HG03139 (cell line): ENCODE measurements at regions not wholly inside any gene's neighbourhood (a gene's known extent, or its start where the extent isn't known, plus 50 kb on each side); places are given as distances from the start of the nearest gene placed in this dataset.
"Not testable (repeated sequence)": the region's sequence is repeated elsewhere in the genome, so short reads cannot be mapped to it uniquely, and the experiment has no call there.

Experiments used
- ATAC-seq: cut with Tn5 transposase; IDR thresholded peaks from one replicate; pipeline ENCODE4 v1.9.1; 2021; ENCODE audit not compliant: unreplicated experiment

DNA sequence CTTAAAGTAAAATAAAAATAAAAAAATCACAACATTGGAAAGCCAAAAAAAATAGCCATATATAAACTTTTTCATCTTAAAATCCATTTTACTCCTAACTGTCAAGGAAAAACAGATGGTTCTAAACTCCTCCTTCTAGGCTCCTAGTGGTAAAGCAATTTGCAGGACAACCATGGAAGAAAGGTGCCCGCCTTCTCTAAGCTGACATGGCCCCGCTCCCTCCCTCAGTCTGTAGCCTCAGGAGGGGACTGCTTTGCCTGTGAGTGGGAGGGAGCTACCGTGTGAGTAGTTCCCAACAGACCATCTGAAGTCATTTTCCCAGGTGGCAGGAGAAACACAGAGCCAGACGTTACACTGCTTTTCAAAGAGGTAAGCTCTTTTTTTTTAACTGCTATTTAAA is 336.2 kb upstream of the FAT1 start:
- ATAC-seq = no peak

DNA sequence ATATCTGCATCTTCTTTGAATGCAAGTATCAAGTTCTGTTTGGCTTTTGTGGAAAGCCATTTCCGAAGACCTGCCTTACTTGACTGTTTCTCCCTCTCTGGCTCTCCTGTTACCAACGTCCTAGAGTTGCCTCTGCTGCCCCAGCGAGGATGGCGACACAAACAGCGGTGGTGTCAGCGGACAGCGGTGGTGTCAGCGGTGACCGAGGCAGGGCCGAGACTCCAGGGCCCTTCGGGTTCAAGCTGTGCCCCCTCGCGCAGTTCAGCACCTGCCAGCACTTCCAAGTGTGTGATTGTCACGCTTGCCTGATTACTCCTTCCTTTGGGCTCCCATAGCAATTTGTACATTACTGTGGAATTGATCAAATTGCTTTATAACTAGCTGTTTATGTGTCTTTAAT is 336.9 kb upstream of the FAT1 start:
- ATAC-seq = no peak

DNA sequence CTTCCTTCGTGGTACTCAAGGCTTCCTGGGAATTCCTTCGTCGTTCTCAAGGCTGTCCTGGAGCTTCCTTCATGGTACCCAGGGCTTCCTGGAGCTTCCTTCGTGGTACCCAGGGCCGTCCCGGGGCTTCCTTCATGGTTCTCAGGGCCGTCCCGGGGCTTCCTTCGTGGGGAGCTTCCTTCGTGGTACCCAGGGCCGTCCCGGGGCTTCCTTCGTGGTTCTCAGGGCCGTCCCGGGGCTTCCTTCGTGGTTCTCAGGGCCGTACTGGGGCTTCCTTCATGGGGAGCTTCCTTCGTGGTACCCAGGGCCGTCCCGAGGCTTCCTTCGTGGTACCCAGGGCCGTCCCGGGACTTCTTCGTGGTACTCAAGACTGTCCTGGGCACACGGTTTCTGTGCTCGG is 339.6 kb upstream of the FAT1 start:
- no peak for ATAC-seq

DNA sequence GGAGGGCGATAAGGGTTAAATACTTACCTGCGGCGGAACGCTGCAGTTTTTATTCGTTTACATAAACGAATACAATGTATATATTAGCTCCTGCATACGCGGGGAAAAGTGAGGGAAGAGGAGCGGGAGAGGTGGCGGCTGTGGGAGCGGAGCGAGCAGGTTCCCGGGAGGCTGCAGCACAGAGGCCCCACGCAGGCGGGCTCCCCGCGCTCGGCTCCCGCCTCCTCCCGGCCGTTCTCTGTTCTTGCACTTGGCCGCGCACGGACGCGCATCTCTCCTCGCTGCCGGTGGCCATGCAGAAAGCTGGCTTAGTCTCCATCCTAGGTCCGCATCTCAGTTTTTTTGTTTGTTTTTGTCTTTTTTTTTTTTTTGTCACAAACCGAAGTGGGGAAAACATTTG is 340.4 kb upstream of the FAT1 start:
- ATAC-seq = no peak

DNA sequence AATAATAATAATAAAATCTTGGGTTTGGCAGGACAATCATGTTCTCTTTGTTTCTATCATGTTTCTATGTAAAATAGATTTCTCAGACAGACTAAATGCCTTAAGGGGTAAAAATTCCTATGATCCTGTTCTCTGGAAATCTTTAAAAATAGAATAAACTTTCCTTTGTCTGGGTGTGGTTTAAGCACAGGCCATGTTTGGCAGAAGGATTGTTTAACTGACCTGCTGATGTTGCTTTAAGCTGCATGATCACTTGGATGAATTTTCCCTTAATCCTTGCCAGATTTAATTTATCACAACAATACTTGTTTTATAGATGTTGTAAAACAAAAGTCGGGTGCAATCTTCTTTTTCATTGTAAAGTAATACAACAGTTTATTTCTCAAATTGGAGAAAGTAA is 341.7 kb upstream of the FAT1 start:
- no peak for ATAC-seq

DNA sequence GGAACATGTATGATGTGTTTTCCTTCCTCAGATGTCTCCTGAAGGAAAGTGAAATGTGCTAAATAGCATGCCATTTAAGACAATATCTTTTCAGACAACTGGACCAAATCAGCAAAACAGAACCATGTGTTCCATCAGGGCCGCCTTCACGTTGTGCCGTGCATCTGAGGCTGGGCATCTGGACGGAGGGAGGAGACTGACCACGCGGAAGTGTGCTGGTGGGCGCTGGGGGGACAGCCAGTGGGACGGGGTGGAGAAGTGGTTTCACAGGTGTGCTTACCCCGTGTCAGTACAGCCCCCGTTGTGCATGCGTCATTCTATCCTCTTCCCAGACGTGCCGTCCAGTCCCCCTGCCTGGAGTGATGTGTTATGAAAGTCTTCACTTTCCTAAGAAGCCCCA is 342.1 kb upstream of the FAT1 start:
- no peak for ATAC-seq

DNA sequence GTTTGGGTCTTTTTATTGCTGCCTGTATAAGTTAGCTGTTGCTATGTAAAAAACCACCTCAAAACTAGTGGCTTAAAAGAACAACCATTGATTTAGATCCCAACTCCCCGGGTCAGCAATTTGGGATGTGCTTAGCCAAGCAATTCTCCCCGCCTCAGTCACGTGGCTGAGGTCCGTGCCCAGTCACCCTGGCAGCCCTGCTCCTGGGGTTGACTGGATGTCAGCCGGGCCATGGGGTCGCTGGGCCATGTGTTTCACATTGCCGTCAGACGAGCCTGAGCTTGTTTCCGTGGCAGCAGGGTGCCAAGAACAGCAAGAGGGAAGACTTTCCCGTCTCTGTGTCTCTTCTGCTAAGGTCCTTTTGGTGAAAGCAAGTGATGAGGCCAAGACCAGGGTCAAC is 345.7 kb upstream of the FAT1 start:
- no peak for ATAC-seq

DNA sequence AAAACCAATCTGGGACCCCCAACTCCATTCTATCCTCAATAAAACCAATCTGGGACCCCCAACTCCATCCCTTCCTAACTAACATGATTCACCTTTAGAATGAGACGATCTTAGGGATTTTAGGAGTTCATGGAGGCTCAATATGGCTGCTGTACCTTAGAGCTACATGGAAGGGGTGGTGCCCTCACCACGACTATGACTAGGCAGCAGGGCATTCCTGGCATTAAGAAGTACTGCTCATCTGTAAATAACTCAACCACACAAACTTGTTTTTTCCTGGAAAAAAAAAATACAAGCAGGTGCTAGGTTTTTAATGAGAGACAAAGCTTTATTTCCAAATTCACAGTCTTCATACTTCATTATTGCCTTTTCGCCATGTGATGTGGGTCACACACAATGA is 346.5 kb upstream of the FAT1 start:
- no peak for ATAC-seq

DNA sequence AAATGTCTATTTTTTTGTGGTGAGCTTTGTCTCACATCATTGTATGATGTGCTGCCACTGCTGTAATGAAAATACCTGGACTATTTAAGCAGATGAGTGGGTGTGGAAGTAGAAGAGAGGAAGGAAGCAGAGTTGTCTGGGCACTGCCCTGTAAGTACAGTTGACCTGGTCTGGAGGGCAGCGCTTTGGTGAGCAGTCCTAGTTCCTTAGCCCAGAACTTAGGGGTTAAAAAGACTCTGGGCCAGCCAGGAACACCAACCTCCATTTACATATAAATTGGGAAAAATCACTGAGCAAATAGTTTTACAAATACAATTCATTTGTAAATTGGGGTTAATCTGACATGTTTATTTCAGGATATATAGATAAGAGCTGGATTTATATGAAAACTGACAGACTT is 347.1 kb upstream of the FAT1 start:
- no peak for ATAC-seq

DNA sequence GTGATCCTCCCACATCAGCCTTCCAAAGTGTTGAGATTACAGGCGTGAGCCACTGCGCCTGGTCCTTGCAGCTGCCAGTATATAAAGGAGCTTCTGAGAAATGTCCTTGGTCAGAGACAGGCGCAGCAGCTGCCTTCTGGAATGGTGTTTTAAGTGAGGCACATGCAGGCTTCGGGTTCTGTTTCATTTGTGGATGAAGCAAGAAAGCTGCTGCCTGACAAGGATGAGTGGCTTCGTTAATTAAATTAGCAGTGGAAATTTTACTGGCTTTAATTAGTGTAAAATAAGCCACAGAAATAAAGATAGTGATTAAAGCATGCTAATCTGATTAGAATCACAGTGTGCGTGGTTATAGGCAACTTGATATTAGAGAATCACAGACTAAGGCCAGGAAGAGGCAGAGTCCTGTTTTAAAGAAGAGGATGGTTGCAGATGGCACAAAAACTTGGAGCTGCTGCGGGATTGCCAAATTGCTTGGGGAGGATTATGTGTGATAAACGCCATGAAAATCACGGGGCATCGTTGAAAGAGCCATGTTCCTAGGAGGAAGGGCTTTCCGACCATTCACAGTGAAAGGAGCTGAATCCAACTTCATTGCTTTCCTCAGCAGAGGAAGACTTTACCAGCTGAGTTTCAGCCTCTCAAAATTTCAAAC is 348.4 kb upstream of the FAT1 start:
- ATAC-seq = no peak

DNA sequence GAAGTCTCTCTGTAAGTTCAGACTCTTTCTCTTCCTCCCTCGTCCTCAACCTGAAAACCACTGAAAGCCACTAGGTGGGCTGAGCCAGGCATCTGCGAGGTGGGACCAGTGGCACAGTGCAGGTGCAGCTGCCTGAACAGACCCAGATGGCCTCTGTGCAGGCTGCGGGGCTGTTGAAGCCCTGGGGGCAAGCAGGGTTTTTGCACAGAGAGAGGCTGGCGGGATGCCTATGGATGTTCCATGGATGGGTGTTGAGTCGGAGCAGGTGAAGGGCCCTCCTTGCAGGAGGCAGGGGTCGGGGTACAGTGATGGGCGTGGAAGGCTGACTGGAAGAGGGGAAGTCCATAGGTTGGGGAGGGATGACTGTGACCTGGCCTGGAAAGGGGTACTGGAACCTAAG is 350.2 kb upstream of the FAT1 start:
- ATAC-seq = no peak

DNA sequence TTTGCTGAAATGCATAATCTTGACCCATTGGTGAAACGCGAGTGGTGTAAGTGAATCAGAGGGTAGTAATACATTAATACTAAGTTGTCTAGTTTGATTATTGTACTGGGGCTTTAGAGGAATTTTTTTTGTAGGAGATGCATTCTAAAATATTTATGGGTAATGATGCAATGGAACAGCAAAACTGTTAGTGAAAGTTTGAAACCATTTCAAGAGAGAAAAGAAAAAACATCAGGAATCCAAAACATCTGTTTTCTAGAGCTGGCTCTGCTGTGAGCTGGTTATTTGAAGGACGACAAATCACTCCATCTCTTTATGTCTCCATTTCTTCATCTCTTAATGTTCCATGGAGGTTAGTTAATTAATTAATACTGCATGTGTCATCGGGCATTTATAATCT is 351.9 kb upstream of the FAT1 start:
- no peak for ATAC-seq

DNA sequence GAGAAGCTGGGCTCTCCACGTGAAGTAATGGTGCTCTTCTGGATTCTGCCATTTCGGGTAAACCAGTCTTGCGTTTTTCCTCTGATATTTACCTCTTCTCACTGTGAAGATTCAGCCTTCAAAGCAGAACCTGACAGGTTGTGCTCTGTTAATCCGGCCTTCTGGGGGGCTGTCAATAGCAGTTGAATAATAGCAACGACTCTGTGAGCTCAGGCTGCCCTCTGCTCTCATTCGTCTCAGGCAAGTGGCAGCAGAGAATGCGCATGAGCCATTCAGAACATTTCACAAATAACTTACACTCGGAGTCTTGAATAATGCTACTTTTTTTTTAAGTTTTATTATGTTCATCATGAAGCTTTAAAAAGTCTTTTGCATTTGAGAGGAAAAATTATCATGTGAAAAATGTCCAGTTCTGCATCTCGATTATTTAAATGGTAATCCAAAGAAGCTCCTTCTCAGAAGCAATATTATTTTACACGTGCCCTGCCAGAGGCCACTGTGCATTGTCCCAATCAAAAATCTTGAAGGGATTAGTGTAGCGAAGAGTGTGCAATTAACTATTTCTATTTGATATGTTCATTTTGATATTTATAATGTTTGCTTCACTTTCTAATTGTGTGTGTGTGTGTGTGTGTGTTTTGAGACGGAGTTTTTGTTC is 354.2 kb upstream of the FAT1 start:
- no peak for ATAC-seq

DNA sequence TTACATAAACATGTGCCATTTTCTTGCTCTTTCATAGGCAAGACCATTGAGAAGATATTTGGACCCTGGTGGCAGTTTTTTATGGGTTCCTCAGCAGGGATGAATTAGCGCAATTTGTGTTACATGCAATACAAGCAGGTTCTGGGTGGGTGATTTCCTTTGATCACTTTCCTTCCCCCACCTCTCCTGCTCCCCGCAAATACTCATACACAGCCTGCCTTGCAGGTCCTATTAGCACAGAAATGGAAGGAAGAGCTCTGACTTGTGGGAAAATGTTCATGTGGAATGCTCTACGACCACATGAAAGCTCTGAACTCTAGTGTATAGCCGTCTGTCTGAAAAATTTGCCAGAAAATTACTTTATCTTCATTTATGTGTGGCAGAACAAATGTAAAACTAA is 361.0 kb upstream of the FAT1 start:
- ATAC-seq = no peak

DNA sequence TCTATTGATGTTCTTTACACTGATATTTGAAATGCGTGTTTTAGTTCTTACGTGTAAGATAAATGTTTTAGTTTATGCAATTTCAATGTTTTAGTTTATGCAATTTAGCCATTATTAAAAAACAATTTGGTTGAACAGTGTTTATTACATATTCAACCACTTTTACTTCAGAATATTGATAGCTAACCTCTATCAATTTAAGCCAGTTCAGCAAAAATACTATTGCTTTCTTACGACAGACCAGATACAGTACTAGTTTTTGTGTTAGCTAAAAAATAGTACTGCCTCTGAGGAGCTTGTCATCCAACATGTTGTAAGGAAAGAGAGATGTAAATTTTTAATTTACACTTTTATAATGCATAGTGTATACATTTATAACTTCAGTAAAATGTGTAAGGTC is 361.7 kb upstream of the FAT1 start:
- ATAC-seq = no peak

DNA sequence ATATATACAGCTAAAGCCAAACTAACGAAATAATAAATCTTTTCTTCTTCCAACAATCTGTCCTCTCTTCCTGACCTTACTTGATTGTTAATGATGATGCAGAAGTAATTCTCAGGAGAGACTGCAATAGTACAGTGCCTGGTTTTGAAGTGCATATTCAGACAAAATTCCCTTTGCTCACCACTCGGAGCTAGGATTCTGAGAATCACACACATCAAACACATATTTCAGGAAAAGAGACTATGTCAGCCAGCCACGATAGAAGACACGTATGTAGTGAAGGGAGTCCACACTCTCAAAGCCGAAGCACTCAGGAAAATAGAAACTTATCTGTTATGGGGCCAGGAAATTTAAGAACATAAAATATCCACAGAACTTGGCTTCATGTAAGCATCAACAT is 362.5 kb upstream of the FAT1 start:
- no peak for ATAC-seq

DNA sequence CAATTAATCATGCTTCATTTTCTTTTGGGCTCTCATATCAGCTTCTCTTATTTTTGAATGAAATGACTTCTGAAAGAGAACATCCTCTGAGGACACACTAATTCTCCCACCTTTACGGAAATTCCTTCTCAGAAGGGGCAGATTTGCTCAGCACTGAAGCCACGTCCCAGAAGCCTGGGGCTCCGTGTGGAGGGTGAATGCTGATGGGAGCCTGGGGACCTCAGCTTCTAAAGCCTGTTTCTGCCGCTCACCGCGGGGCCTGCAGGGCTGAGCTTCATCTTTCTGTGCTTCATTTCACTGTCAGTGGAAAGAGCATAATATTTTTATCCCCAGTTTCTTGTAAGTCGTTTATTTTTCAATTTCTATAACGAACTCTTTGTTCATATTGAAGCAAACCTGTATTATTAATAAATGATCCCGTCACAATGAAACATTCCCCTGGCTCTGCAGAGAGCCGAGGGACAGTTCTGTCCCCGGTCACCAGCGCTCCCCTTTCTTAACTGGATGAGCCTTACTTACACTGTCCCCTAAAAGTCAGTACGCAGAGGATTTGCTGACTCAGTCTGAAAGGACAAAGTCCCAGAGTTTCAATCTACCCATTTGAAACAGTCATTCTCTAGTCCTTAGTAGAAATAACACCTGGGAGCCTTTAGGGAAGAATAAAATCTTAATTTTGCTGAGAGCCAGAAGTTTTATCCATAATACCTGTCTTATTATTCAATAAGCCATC is 364.6 kb upstream of the FAT1 start:
- ATAC-seq = no peak

DNA sequence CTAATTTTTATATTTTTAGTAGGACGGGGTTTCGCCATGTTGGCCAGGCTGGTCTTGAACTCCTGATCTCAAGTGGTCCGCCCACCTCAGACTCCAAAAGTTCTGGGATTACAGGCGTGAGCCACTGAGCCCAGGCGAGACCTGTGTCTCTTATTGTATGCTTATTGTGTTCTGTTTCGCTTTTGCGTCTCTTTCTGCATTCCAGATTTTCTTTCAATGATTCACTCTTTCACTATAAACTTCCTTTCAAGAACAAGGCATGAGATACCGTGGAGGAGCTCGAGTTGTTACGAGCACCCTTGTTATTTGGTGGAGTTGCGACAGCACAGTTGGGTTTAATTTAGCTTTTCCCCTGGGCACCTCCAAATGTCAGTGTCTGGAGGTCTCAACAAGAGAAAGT is 366.7 kb upstream of the FAT1 start:
- no peak for ATAC-seq

DNA sequence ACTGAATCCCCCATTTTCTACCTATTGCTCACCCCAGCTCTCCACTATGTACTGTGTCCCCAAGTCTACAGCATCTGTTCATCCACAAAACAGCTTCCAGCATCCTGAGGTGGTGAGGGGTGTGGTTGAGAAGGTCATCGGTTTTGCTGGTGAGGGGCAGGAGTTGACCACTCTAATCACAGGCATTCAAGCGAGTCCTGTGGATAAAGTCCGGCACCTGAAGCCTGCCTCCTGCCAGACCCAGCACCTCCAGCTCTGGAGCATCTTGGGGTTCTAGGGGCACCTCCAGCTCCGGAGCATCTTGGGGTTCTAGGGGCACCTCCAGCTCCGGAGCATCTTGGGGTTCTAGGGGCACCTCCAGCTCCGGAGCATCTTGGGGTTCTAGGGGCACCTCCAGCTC is 367.2 kb upstream of the FAT1 start:
- not testable (repeated sequence) for ATAC-seq

DNA sequence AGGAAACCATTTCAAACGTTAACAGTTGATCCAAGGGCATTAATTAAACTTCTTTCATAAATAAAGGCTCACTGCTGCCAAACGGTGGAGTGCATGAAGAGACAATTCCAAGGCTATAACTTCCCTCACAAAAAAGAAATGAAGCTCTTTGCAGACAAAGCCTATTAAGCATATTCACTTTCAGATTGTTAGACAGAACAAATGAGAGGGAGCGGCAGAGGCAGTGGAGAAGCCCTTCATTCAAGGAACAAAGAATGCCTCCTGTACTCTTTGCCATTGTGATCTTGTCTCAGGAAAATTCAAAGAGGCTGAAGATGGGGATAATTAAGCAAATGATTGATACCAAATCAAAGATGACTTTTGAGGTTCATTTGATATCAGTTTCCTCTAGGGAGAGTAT is 370.5 kb upstream of the FAT1 start:
- no peak for ATAC-seq

DNA sequence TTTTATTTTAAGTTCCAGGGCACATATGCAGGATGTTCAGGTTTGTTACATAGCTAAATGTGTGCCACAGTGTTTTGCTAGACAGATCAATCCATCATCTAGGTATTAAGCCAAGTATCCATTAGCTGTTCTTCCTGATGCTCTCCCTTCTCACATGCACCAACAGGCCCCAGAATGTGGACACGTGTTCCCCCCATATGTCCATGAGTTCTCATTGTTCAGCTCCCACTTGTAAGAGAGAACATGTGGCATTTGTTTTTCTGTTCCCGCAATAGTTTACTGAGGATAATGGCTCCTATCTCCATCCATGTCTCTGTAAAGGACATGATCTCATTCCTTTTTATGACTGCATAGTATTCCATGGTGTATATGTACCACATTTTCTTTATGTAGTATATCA is 374.8 kb upstream of the FAT1 start:
- no peak for ATAC-seq

DNA sequence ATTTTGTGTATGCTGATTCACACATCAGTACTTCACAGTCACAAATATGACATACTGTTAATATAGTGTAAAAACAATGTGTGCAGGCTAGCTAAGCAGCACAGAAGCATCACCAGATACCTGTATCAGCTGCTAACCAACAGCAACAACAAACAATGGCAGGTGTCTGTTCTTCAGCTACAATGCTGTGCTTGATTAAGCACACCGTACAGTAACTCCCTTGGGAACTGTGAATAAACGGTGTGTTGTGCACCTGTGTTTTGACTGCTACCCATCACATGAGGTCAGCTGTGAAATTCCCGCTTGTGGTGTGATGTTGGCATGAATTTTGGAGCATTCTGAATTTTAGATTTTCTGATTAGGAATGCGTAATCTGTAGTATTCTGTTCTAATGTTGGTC is 379.7 kb upstream of the FAT1 start:
- no peak for ATAC-seq

DNA sequence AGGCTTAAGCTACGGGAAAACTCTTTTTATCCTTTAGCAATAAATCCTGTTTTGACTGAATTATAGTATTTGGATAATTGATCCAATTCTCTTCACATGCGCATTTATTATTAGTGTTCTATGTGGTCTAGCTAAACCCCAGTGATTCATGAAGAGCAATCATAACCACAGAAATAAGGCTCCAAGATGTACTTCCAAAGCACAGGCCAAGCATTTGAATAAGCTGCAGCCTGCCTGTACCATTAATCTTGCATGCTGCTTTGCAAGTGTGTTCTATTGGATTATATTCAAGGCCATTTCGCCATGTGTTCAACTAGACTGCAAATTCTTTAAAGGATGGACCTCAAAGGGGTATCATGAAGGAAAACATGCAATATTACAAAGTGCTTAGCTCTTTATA is 385.2 kb upstream of the FAT1 start:
- ATAC-seq = no peak
